ENCODE measurements at regions not wholly inside any gene's neighbourhood (a gene's known extent, or its start where the extent isn't known, plus 50 kb on each side); places are given as distances from the start of the nearest gene placed in this dataset.

DNA sequence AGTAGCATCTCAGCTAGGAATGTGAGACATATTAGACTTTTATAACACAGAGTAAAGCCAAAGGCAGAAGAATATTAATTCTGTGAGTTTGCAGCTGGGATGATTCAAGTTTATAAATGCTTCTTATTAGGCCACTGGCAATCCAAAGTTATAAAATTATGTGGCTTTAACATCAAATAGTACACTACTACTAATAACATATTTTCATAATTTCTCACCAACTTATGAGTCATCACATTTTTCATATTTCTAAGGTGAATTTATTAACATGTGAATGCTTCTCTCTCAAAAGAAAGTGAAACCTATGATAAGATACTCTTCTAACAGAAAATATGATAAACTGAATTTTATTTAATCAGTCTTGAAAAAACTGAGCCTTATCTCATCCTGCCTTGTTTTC lies 1348.2 kb upstream of the ALCAM start (continued):
- TF ChIP-seq, protein P1, sequence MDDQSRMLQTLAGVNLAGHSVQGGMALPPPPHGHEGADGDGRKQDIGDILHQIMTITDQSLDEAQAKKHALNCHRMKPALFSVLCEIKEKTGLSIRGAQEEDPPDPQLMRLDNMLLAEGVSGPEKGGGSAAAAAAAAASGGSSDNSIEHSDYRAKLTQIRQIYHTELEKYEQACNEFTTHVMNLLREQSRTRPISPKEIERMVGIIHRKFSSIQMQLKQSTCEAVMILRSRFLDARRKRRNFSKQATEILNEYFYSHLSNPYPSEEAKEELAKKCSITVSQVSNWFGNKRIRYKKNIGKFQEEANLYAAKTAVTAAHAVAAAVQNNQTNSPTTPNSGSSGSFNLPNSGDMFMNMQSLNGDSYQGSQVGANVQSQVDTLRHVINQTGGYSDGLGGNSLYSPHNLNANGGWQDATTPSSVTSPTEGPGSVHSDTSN (IDR thresholded peaks at IDR 0.05; ENCODE audit: insufficient replicate concordance, low read depth, low read length) = no peak
- TF ChIP-seq, protein P2, sequence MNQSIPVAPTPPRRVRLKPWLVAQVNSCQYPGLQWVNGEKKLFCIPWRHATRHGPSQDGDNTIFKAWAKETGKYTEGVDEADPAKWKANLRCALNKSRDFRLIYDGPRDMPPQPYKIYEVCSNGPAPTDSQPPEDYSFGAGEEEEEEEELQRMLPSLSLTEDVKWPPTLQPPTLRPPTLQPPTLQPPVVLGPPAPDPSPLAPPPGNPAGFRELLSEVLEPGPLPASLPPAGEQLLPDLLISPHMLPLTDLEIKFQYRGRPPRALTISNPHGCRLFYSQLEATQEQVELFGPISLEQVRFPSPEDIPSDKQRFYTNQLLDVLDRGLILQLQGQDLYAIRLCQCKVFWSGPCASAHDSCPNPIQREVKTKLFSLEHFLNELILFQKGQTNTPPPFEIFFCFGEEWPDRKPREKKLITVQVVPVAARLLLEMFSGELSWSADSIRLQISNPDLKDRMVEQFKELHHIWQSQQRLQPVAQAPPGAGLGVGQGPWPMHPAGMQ (IDR thresholded peaks at IDR 0.05; ENCODE audit: borderline replicate concordance) = no peak
- no peak for TF ChIP-seq FOXK2 (IDR thresholded peaks at IDR 0.05)
- TF ChIP-seq RAD51 (IDR thresholded peaks at IDR 0.05) = no peak
- no peak for TF ChIP-seq GATAD2B (conservative IDR thresholded peaks at IDR 0.05; ENCODE audit: low read depth)
- TF ChIP-seq, protein P3, sequence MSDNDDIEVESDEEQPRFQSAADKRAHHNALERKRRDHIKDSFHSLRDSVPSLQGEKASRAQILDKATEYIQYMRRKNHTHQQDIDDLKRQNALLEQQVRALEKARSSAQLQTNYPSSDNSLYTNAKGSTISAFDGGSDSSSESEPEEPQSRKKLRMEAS (IDR thresholded peaks at IDR 0.05; ENCODE audit: low read depth, low read length) = no peak
- TF ChIP-seq CBFB (IDR thresholded peaks at IDR 0.05; ENCODE audit: low read depth) = no peak
- no peak for TF ChIP-seq CBX3 (IDR thresholded peaks at IDR 0.05; ENCODE audit: borderline replicate concordance, low read depth)

DNA sequence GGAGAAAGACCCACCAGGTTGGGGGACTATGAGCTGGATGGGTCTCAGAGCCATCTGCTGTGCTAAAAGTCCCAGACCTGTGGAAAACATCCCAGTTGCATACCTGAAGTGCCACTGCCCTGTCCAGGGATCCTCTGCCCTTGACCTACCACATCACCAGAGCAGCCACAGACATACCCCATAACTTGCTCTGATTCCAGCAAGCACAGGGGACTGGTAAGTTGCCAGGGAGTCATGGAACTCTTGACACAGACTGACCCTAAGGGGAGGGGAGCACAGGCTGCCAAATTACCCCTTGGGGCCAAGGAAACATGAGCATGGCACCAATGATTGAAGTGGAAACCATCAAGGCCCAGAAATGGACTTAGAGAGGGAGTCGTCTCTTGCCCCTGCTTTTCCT lies 1335.1 kb upstream of the ALCAM start:
- no peak for TF ChIP-seq ZNF207 (IDR thresholded peaks at IDR 0.05; ENCODE audit: borderline replicate concordance)
- TF ChIP-seq NR2C2 (IDR thresholded peaks at IDR 0.05; ENCODE audit: borderline replicate concordance, control insufficient read depth, insufficient read length, low read depth) = no peak
- TF ChIP-seq, protein P4, sequence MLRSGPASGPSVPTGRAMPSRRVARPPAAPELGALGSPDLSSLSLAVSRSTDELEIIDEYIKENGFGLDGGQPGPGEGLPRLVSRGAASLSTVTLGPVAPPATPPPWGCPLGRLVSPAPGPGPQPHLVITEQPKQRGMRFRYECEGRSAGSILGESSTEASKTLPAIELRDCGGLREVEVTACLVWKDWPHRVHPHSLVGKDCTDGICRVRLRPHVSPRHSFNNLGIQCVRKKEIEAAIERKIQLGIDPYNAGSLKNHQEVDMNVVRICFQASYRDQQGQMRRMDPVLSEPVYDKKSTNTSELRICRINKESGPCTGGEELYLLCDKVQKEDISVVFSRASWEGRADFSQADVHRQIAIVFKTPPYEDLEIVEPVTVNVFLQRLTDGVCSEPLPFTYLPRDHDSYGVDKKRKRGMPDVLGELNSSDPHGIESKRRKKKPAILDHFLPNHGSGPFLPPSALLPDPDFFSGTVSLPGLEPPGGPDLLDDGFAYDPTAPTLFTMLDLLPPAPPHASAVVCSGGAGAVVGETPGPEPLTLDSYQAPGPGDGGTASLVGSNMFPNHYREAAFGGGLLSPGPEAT (IDR thresholded peaks at IDR 0.05; ENCODE audit: low read depth) = no peak
- TF ChIP-seq SREBF2 (IDR thresholded peaks at IDR 0.05; ENCODE audit: low read length) = no peak
- no peak for TF ChIP-seq POLR2AphosphoS2 (IDR thresholded peaks at IDR 0.05; ENCODE audit: low read depth, low read length)
- no peak for TF ChIP-seq IKZF2 (IDR thresholded peaks at IDR 0.05)
- TF ChIP-seq STAT3 (IDR thresholded peaks at IDR 0.05; ENCODE audit: low read depth, low read length) = no peak
- no peak for TF ChIP-seq JUND (IDR thresholded peaks at IDR 0.05; ENCODE audit: low read depth, low read length)
- in situ Hi-C loops (cut with MboI) = no loop called here
- H2AFZ ChIP-seq (ENCODE audit: control insufficient read depth, low read depth, low read length) = no peak overlapping the region
- ChIA-PET RAD21 (ENCODE audit: unreplicated experiment) (no interaction called here), SMC1A (ENCODE audit: uncharacterized antibody, unreplicated experiment) (no interaction called here), POLR2A (no interaction called here), CTCF (no interaction called here)
- H3K4me2 ChIP-seq (ENCODE audit: control insufficient read depth, insufficient read depth) = no peak overlapping the region
- no peaks in the 10 kb centered on the region for H3K4me1 ChIP-seq (ENCODE audit: control insufficient read depth, insufficient read depth, low read length)
- FAIRE-seq (no peak), ATAC-seq (no peak), DNase-seq (ENCODE audit: low read depth, low spot score) (no peak)
- 24% methylated on average over 1 of the region's 1 CpG for WGBS (ENCODE audit: insufficient coverage, insufficient replicate concordance, low lambda C conversion rate, missing lambda C conversion rate)
- no TSS peak for BruUV-seq (replicated peaks)
- no peaks in the 10 kb centered on the region for H3K27me3 ChIP-seq (replicated peaks in 1 of 2; ENCODE audit: control insufficient read depth in 2 of 2, insufficient read depth in 2 of 2, low read length in 1 of 2)
- no peak overlapping the region for H3K4me3 ChIP-seq
- H3K27ac ChIP-seq (ENCODE audit: control insufficient read depth, insufficient read depth) = no peak overlapping the region
- no peaks in the 10 kb centered on the region for H3K79me2 ChIP-seq (ENCODE audit: control insufficient read depth, insufficient read depth, low read length)
- intact Hi-C loops (cut with micrococcal nuclease; ENCODE audit: unreplicated experiment) = no loop called here
- no peaks in the 10 kb centered on the region for H3K36me3 ChIP-seq (ENCODE audit: control insufficient read depth in 2 of 2, insufficient read depth in 2 of 2, low read length in 1 of 2)
- no peaks in the 10 kb centered on the region for H4K20me1 ChIP-seq (ENCODE audit: control insufficient read depth, insufficient read depth)
- H3K9ac ChIP-seq (ENCODE audit: control insufficient read depth, insufficient read depth, low read length) = no peak overlapping the region
- H3K9me3 ChIP-seq (replicated peaks; ENCODE audit: control insufficient read depth, insufficient read depth, low read length) = no peaks in the 10 kb centered on the region
